Nephron (organoid): ENCODE measurements at regions not wholly inside any gene's neighbourhood (a gene's known extent, or its start where the extent isn't known, plus 50 kb on each side); places are given as distances from the start of the nearest gene placed in this dataset.

Experiments
- H3K27ac Mint-ChIP-seq, 3 experiments: 2 replicates each; pipeline ENCODE4 v1.8.0; 2020; ENCODE audit warnings: mixed read lengths in 3 of 3, mild to moderate bottlenecking in 2 of 3, moderate library complexity in 1 of 3
- H3K27me3 Mint-ChIP-seq: 2 replicates; pipeline ENCODE4 v1.8.0; 2021; ENCODE audit warnings: low read depth, mild to moderate bottlenecking, moderate library complexity, mixed read lengths
- H3K36me3 Mint-ChIP-seq: 2 replicates; pipeline ENCODE4 v1.8.0; 2020; ENCODE audit warnings: low read depth, mixed read lengths
- H3K4me1 Mint-ChIP-seq: 2 replicates; pipeline ENCODE4 v1.8.0; 2020; ENCODE audit warnings: mixed read lengths
- H3K4me3 Mint-ChIP-seq, 3 experiments: 2 replicates each; pipeline ENCODE4 v1.8.0; 2020; ENCODE audit warnings: mild to moderate bottlenecking in 3 of 3, mixed read lengths in 3 of 3, moderate library complexity in 2 of 3
- H3K9me3 Mint-ChIP-seq: 2 replicates; pipeline ENCODE4 v1.8.0; 2020; ENCODE audit warnings: mixed read lengths
- TF ChIP-seq, protein P1 (sequence below), 3 experiments: fragments of 200-600 bp; sonication (generic); IDR thresholded peaks; one replicate each; pipeline ENCODE4 v1.5.0; 2021; ENCODE audit warnings: antibody characterized with exemption in 3 of 3; ENCODE audit not compliant: unreplicated experiment in 3 of 3

DNA sequence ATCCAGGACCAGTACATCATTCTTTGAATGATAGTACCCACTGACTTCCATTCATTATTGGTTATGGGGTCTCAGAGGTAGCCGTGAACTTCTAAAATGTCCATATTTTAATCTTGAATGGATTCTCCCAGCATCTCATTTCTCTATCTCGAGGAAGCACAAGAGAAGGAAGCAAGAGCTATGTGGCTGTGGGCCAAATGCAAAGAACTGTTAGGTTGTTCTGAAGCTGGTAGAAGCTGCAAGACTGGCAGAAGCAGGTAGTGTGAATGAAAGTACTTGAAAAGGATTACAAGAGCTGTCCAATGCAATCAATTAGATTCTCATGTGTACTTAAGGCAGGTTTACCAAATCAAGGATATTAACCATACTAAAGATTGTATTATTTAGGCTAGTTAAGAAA, 1131.8 kb downstream of the GRIK2 start:
- Mint-ChIP-seq H3K27ac (no peak overlapping the region), H3K4me1 (no peaks in the 10 kb centered on the region), H3K36me3 (no peaks in the 10 kb centered on the region), H3K27me3 (no peaks in the 10 kb centered on the region), H3K9me3 (no peaks in the 10 kb centered on the region), H3K4me3 (no peak overlapping the region)
- TF ChIP-seq, protein P1, sequence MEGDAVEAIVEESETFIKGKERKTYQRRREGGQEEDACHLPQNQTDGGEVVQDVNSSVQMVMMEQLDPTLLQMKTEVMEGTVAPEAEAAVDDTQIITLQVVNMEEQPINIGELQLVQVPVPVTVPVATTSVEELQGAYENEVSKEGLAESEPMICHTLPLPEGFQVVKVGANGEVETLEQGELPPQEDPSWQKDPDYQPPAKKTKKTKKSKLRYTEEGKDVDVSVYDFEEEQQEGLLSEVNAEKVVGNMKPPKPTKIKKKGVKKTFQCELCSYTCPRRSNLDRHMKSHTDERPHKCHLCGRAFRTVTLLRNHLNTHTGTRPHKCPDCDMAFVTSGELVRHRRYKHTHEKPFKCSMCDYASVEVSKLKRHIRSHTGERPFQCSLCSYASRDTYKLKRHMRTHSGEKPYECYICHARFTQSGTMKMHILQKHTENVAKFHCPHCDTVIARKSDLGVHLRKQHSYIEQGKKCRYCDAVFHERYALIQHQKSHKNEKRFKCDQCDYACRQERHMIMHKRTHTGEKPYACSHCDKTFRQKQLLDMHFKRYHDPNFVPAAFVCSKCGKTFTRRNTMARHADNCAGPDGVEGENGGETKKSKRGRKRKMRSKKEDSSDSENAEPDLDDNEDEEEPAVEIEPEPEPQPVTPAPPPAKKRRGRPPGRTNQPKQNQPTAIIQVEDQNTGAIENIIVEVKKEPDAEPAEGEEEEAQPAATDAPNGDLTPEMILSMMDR (IDR thresholded peaks at IDR 0.05; ENCODE audit: unreplicated experiment in 3 of 3) = no peak

- no peaks in the 10 kb centered on the region for H3K27me3 Mint-ChIP-seq
- no peaks in the 10 kb centered on the region for H3K4me1 Mint-ChIP-seq
- H3K4me3 Mint-ChIP-seq = no peak overlapping the region
- no peaks in the 10 kb centered on the region for H3K9me3 Mint-ChIP-seq
- no peak overlapping the region for H3K27ac Mint-ChIP-seq
- no peaks in the 10 kb centered on the region for H3K36me3 Mint-ChIP-seq
- TF ChIP-seq, protein P1 (IDR thresholded peaks at IDR 0.05; ENCODE audit: unreplicated experiment in 3 of 3) = no peak
Observed at GRCh38 chr6:102520966-102521365, 1127.5 kb downstream of the GRIK2 start.

DNA sequence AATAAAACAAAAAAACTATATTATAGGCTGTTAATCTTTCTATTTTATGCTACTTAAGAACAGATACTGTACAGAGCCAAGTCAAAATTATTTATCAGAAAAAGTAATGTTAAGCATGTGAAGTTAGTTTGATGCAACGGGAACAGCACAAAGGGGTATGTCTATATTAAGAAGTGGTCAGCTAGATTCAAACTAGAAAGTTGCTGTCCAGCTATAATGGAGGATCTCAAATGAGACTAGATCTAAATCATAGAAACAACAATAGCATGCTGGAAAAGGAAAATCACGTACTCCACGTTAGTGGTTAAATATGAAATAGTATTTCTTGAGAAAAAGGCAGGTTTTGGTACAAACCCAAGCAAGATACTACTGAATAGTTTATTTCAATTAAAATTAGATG, 1124.0 kb downstream of the GRIK2 start:
- H3K27ac Mint-ChIP-seq = no peak overlapping the region
- no peaks in the 10 kb centered on the region for H3K4me1 Mint-ChIP-seq
- H3K9me3 Mint-ChIP-seq = no peaks in the 10 kb centered on the region
- H3K27me3 Mint-ChIP-seq = no peaks in the 10 kb centered on the region
- no peak overlapping the region for H3K4me3 Mint-ChIP-seq
- H3K36me3 Mint-ChIP-seq = no peaks in the 10 kb centered on the region
- TF ChIP-seq, protein P1 (IDR thresholded peaks at IDR 0.05; ENCODE audit: unreplicated experiment in 3 of 3) = no peak

DNA sequence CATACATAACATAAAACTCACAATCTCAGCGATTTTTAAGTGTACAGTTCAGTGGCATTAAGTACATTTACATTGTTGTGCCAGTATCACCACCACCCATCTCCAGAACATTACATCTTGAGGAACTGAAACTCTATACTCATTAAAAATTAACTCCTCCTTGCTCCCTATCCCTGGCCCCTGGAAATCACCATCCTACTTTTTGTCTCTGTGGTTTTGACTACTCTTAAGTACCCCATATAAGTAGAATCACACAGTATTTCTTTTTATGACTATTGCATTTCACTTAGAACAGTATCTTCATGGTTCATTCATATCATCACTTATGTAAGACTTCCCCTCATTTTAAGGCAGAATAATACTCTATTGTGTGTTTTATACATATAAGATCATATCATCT, 1108.1 kb downstream of the GRIK2 start:
- no peak overlapping the region for H3K4me3 Mint-ChIP-seq
- peaks cover 6% of the 10 kb centered on the region for H3K9me3 Mint-ChIP-seq
- H3K27me3 Mint-ChIP-seq = no peaks in the 10 kb centered on the region
- H3K4me1 Mint-ChIP-seq = no peaks in the 10 kb centered on the region
- no peak overlapping the region for H3K27ac Mint-ChIP-seq
- H3K36me3 Mint-ChIP-seq = no peaks in the 10 kb centered on the region
- TF ChIP-seq, protein P1 (IDR thresholded peaks at IDR 0.05; ENCODE audit: unreplicated experiment in 3 of 3) = no peak

DNA sequence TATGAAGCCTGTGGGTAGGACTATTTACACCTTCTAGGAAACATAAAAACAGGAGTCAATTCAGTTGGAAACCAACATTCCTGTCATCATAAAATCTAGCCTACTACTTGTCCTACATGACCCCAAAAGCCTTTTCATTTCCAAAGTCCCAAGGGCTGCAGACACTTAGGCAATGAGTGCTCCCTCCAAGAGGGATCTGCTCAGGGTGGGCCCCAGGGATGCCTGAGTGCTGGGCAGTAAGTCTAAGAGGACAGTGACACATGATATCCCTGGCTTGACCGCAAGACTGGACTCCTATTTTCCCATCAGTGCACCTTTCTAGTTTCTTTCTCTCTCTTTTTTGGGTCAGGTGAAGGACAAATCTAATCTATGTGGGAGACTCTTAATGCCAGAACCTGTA, 1101.3 kb downstream of the GRIK2 start:
- no peaks in the 10 kb centered on the region for H3K9me3 Mint-ChIP-seq
- H3K36me3 Mint-ChIP-seq = no peaks in the 10 kb centered on the region
- H3K27ac Mint-ChIP-seq = no peak overlapping the region
- no peak overlapping the region for H3K4me3 Mint-ChIP-seq
- TF ChIP-seq, protein P1 (IDR thresholded peaks at IDR 0.05; ENCODE audit: unreplicated experiment in 3 of 3) = no peak
- H3K4me1 Mint-ChIP-seq = no peaks in the 10 kb centered on the region
- H3K27me3 Mint-ChIP-seq = no peaks in the 10 kb centered on the region

DNA sequence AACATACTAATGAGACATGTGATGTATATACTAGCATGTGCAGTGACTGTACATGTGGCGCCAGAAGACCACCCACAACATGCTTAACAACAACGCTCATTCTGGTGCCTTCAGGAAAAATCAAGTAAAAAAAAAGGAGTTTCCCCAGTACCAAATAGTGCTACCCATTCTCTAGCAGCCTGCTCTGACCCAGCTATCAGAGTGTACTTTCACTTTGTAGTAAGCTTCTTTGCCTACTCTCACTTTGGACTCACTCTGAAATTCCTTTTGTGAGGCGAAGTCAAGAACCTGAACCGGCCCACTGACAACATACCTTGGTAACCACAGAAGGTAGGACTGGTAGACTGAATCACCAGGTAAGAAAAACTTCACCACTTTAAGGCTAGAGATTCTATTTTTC, 1100.0 kb downstream of the GRIK2 start:
- H3K36me3 Mint-ChIP-seq = no peaks in the 10 kb centered on the region
- TF ChIP-seq, protein P1 (IDR thresholded peaks at IDR 0.05; ENCODE audit: unreplicated experiment in 3 of 3) = no peak
- H3K9me3 Mint-ChIP-seq = no peaks in the 10 kb centered on the region
- no peaks in the 10 kb centered on the region for H3K27me3 Mint-ChIP-seq
- no peaks in the 10 kb centered on the region for H3K4me1 Mint-ChIP-seq
- no peak overlapping the region for H3K27ac Mint-ChIP-seq
- no peak overlapping the region for H3K4me3 Mint-ChIP-seq
